ENCODE measurements at regions not wholly inside any gene's neighbourhood (a gene's known extent, or its start where the extent isn't known, plus 50 kb on each side); places are given as distances from the start of the nearest gene placed in this dataset.

DNA sequence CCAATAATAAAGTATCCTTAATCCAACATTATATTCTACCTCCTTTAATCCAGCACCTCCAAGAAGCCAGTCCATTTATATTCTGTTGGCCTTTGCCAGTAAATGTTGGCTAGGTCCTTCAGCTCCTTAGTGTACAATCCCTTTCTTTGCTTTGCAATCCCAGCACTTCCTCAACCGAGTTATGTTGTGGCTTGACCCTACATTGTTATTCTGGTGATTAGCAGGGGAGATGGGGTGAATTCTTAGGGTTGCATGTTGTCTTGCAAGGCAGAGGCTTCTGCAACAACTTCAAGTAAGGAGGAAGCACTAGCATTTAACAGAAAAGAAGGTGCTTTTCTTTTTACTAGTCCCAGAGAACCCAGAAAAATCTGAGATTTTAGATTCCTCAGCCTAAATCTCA is 127.2 kb downstream of the CD47 start:
- no peaks in the 10 kb centered on the region for H3K79me2 ChIP-seq (ENCODE audit: insufficient read depth)
- no peak overlapping the region for H3K4me2 ChIP-seq
- H3K36me3 ChIP-seq (replicated peaks in 1 of 2; ENCODE audit: control insufficient read depth in 1 of 2, insufficient read depth in 2 of 2, low read length in 1 of 2) = no peaks in the 10 kb centered on the region
- H3F3A ChIP-seq (replicated peaks; ENCODE audit: insufficient read depth) = no peaks in the 10 kb centered on the region
- CTCF ChIA-PET = no interaction called here
- 81% methylated on average over 1 of the region's 1 CpG for WGBS (ENCODE audit: low lambda C conversion rate)
- H3K9me3 ChIP-seq = no peaks in the 10 kb centered on the region
- H3K9me2 ChIP-seq = no peaks in the 10 kb centered on the region
- no peaks in the 10 kb centered on the region for H3K27me3 ChIP-seq (ENCODE audit: insufficient read depth)
- H3K9ac ChIP-seq = no peak overlapping the region
- no peaks in the 10 kb centered on the region for H4K20me1 ChIP-seq (ENCODE audit: insufficient read depth)
- no peak for TF ChIP-seq TEAD4 (IDR thresholded peaks at IDR 0.05; ENCODE audit: borderline replicate concordance, insufficient read depth)
- no peak overlapping the region for H3K27ac ChIP-seq (ENCODE audit: low read depth in 2 of 2, low read length in 1 of 2)
- DNase-seq = no peak
- H2AFZ ChIP-seq (ENCODE audit: low read depth) = no peak overlapping the region
- no peak overlapping the region for H3K4me3 ChIP-seq (ENCODE audit: low read depth in 2 of 2, low read length in 1 of 2)
- POLR2A ChIA-PET = no interaction called here
- H3K4me1 ChIP-seq (ENCODE audit: control insufficient read depth in 1 of 2, insufficient read depth in 2 of 2, low read depth in 1 of 2, low read length in 1 of 2) = peaks cover 0 to 2% of the 10 kb centered on the region in 2 experiments; a peak in 2 of 4 replicates

DNA sequence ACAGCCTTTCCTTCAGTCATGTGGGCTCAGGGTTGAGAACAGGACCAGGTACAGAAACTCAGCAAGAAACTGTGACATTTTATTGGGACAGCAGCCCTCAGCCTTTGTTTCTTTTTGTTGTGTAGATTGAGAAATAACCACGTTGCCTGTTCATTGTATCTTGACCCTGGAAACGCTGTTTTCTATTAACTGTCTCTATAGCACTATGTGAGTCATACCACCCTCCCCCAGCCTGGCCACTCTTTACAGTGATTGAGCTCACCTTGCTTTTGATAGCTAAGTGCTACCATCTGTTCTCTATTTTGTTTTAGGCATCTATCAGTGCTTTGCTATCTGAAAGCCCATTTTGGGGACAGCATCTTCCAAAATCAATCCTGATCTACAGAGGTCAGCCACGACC is 127.9 kb downstream of the CD47 start:
- no peaks in the 10 kb centered on the region for H4K20me1 ChIP-seq (ENCODE audit: insufficient read depth)
- no peaks in the 10 kb centered on the region for H3F3A ChIP-seq (replicated peaks; ENCODE audit: insufficient read depth)
- no peak for DNase-seq
- H3K9me2 ChIP-seq = no peaks in the 10 kb centered on the region
- H3K4me1 ChIP-seq (ENCODE audit: control insufficient read depth in 1 of 2, insufficient read depth in 2 of 2, low read depth in 1 of 2, low read length in 1 of 2) = peaks cover 3 to 5% of the 10 kb centered on the region in 2 experiments; a peak in 3 of 4 replicates
- POLR2A ChIA-PET = no interaction called here
- CTCF ChIA-PET = no interaction called here
- H3K4me3 ChIP-seq (ENCODE audit: low read depth in 2 of 2, low read length in 1 of 2) = no peak overlapping the region
- H2AFZ ChIP-seq (ENCODE audit: low read depth) = no peak overlapping the region; the same call in 1 of the 2 replicates
- no peaks in the 10 kb centered on the region for H3K79me2 ChIP-seq (ENCODE audit: insufficient read depth)
- H3K27ac ChIP-seq (ENCODE audit: low read depth in 2 of 2, low read length in 1 of 2) = peak overlapping the region in 1 of 2 experiments; percentile 44; a peak in 2 of 4 replicates
- no peaks in the 10 kb centered on the region for H3K36me3 ChIP-seq (replicated peaks in 1 of 2; ENCODE audit: control insufficient read depth in 1 of 2, insufficient read depth in 2 of 2, low read length in 1 of 2)
- no peaks in the 10 kb centered on the region for H3K27me3 ChIP-seq (ENCODE audit: insufficient read depth)
- H3K4me2 ChIP-seq = no peak overlapping the region
- WGBS (ENCODE audit: low lambda C conversion rate) = 23% methylated on average over 3 of the region's 3 CpGs
- TF ChIP-seq, protein P1, sequence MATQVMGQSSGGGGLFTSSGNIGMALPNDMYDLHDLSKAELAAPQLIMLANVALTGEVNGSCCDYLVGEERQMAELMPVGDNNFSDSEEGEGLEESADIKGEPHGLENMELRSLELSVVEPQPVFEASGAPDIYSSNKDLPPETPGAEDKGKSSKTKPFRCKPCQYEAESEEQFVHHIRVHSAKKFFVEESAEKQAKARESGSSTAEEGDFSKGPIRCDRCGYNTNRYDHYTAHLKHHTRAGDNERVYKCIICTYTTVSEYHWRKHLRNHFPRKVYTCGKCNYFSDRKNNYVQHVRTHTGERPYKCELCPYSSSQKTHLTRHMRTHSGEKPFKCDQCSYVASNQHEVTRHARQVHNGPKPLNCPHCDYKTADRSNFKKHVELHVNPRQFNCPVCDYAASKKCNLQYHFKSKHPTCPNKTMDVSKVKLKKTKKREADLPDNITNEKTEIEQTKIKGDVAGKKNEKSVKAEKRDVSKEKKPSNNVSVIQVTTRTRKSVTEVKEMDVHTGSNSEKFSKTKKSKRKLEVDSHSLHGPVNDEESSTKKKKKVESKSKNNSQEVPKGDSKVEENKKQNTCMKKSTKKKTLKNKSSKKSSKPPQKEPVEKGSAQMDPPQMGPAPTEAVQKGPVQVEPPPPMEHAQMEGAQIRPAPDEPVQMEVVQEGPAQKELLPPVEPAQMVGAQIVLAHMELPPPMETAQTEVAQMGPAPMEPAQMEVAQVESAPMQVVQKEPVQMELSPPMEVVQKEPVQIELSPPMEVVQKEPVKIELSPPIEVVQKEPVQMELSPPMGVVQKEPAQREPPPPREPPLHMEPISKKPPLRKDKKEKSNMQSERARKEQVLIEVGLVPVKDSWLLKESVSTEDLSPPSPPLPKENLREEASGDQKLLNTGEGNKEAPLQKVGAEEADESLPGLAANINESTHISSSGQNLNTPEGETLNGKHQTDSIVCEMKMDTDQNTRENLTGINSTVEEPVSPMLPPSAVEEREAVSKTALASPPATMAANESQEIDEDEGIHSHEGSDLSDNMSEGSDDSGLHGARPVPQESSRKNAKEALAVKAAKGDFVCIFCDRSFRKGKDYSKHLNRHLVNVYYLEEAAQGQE (IDR thresholded peaks at IDR 0.05; ENCODE audit: low read depth, low read length) = 0 out of 2 replicates have a peak, but pooled peaks have one; percentile 18
- TF ChIP-seq JUND (IDR thresholded peaks at IDR 0.05) (peak; percentile 67; the same call in 1 of the 2 replicates), CHD2 (IDR thresholded peaks at IDR 0.05; ENCODE audit: low read length, partially characterized antibody) (no peak), ELF1 (IDR thresholded peaks at IDR 0.05) (no peak), POLR2AphosphoS5 (IDR thresholded peaks at IDR 0.05; ENCODE audit: low read depth, low read length) (peak; percentile 47; the same call in 1 of the 2 replicates), RAD21 (IDR thresholded peaks at IDR 0.05; ENCODE audit: low read length) (peak; percentile 4; the same call in 1 of the 2 replicates), TCF12 (IDR thresholded peaks at IDR 0.05) (peak; percentile 95), EP300 (IDR thresholded peaks at IDR 0.05; ENCODE audit: borderline replicate concordance in 1 of 2, low read depth in 1 of 2, low read length in 1 of 2) (peak in 1 of 2 experiments; percentile 44; a peak in 1 of 4 replicates), FOSL2 (IDR thresholded peaks at IDR 0.05; ENCODE audit: borderline replicate concordance, low read depth) (peak; percentile 85), NFIC (IDR thresholded peaks at IDR 0.05; ENCODE audit: borderline replicate concordance) (peak; percentile 17; the same call in 1 of the 2 replicates)
- TF ChIP-seq, protein P2, sequence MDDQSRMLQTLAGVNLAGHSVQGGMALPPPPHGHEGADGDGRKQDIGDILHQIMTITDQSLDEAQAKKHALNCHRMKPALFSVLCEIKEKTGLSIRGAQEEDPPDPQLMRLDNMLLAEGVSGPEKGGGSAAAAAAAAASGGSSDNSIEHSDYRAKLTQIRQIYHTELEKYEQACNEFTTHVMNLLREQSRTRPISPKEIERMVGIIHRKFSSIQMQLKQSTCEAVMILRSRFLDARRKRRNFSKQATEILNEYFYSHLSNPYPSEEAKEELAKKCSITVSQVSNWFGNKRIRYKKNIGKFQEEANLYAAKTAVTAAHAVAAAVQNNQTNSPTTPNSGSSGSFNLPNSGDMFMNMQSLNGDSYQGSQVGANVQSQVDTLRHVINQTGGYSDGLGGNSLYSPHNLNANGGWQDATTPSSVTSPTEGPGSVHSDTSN (IDR thresholded peaks at IDR 0.05) = peak; percentile 60
- no peaks in the 10 kb centered on the region for H3K9me3 ChIP-seq
- H3K9ac ChIP-seq = no peak overlapping the region

Data from SK-N-SH (cell line).